Psoas muscle (tissue), 7 donors: ENCODE measurements at regions not wholly inside any gene's neighbourhood (a gene's known extent, or its start where the extent isn't known, plus 50 kb on each side); places are given as distances from the start of the nearest gene placed in this dataset.
"Not testable (repeated sequence)": the region's sequence is repeated elsewhere in the genome, so short reads cannot be mapped to it uniquely, and the experiment has no call there.

Source experiments
- ATAC-seq, 4 donors: fragments of 200-7000 bp; cut with Tn5 transposase; one replicate each; pipeline ENCODE4 v1.9.1; 2020; ENCODE audit warnings: moderate library complexity in 3 of 4, mild to moderate bottlenecking in 2 of 4
- DNase-seq, 2 donors: peaks; one replicate each; pipeline ENCODE4 v3.0.0-alpha.2; 2020
- H3K27ac ChIP-seq: fragments of 200-600 bp; one replicate; pipeline ENCODE4 v1.8.0; 2022
- H3K27me3 ChIP-seq, 3 donors: fragments of 200-600 bp in 1 of 3; one replicate each; pipeline versions ENCODE4 v1.6.1 to v1.8.0; 2013 to 2022; ENCODE audit warnings: low read length in 2 of 3, mild to moderate bottlenecking in 2 of 3, moderate library complexity in 1 of 3; ENCODE audit not compliant: insufficient read depth in 3 of 3
- H3K36me3 ChIP-seq, 2 donors: fragments of 200-600 bp in 1 of 2; one replicate each; pipeline versions ENCODE4 v1.6.1 to v1.8.0; 2013 to 2022; ENCODE audit warnings: low read depth in 1 of 2, mild to moderate bottlenecking in 1 of 2, moderate library complexity in 1 of 2; ENCODE audit not compliant: insufficient read depth in 1 of 2
- H3K4me1 ChIP-seq: fragments of 200-600 bp; one replicate; pipeline ENCODE4 v1.8.0; 2022
- H3K4me3 ChIP-seq: fragments of 200-600 bp; one replicate; pipeline ENCODE4 v1.8.0; 2022; ENCODE audit warnings: mild to moderate bottlenecking
- H3K9me3 ChIP-seq: fragments of 200-600 bp; one replicate; pipeline ENCODE4 v1.8.0; 2022
- WGBS, 3 donors: extraction: QIAGEN DNeasy Blood & Tissue Kit; methylation state at CpG; one replicate each; pipeline versions ENCODE4 v1.1.6 to v1.1.7; 2013; 5-methylcytosine and 5-hydroxymethylcytosine counted together
- intact Hi-C, 2 donors: fragments of 100-400 bp; cut with DNase I; formaldehyde crosslinking; loops; one replicate each; pipeline versions ENCODE4 v1.11.0 to v1.14.2; 2022
- TF ChIP-seq, protein P1 (sequence below): fragments of 200-600 bp; IDR thresholded peaks from one replicate; pipeline ENCODE4 v1.8.0; 2022; ENCODE audit warnings: antibody characterized with exemption
- donor health status: healthy with polysubstance abuse.
- donor health status: DM: no; HTN: no; CAD: no; lungs with moderate emphysema.
- donor health status: Bipolar disorder and iron deficiency.
- donor health status: healthy.
- donor health status: DM: yes; HTN: yes; CAD: no.
- donor health status: DM: no; HTN: no; CAD: no.
- donor health status: DM: yes; HTN: yes; CAD: no.

- WGBS, 3 donors, result 65 to 75% (median 74%) methylated on average over 5 of the region's 5 CpGs
- Histone ChIP-seq H3K9me3 (no peaks in the 10 kb centered on the region), H3K27ac (no peak overlapping the region), H3K4me1 (no peaks in the 10 kb centered on the region), H3K27me3 (no peaks in the 10 kb centered on the region), H3K4me3 (no peak overlapping the region), H3K36me3 (no peaks in the 10 kb centered on the region)
- TF ChIP-seq, protein P1, sequence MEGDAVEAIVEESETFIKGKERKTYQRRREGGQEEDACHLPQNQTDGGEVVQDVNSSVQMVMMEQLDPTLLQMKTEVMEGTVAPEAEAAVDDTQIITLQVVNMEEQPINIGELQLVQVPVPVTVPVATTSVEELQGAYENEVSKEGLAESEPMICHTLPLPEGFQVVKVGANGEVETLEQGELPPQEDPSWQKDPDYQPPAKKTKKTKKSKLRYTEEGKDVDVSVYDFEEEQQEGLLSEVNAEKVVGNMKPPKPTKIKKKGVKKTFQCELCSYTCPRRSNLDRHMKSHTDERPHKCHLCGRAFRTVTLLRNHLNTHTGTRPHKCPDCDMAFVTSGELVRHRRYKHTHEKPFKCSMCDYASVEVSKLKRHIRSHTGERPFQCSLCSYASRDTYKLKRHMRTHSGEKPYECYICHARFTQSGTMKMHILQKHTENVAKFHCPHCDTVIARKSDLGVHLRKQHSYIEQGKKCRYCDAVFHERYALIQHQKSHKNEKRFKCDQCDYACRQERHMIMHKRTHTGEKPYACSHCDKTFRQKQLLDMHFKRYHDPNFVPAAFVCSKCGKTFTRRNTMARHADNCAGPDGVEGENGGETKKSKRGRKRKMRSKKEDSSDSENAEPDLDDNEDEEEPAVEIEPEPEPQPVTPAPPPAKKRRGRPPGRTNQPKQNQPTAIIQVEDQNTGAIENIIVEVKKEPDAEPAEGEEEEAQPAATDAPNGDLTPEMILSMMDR, result no peak
- DNase-seq, result no peak
- no peak for ATAC-seq
- intact Hi-C loops, result no loop called here
These were observed 413.6 kb upstream of the GRAMD2B start for GRCh38 chr5:126009566-126009965.

GRCh38 chr5:126011526-126011925 lies 411.7 kb upstream of the GRAMD2B start:
- H3K4me1 ChIP-seq, H3K27me3 ChIP-seq, intact Hi-C loops, ATAC-seq, DNase-seq, H3K4me3 ChIP-seq, H3K27ac ChIP-seq, H3K9me3 ChIP-seq, H3K36me3 ChIP-seq: not testable (repeated sequence)
- 78 to 92% (median 79%) methylated on average over 7 of the region's 7 CpGs for WGBS, 3 donors

DNA sequence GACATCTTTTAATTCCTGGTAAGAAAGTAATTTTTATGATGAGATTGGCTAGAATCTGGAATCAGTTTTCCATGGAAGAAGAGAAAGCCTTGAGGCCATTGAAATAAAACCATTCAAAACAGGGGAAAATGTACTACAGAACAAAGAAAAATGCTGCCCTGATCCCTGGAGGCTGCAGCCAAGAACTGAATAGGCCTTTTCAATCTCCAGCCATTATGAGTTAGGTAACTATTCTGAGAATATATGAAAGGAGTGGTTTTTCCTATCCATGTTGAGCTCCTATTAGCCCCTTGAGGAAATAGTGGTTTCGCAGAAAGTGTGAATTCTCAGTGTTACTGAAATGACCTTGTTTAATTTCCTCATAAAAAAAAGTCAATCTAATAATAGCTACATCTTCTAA lies 408.5 kb upstream of the GRAMD2B start:
- Histone ChIP-seq H3K4me1 (no peaks in the 10 kb centered on the region), H3K4me3 (no peak overlapping the region), H3K27ac (no peak overlapping the region), H3K27me3 (no peaks in the 10 kb centered on the region), H3K9me3 (no peaks in the 10 kb centered on the region), H3K36me3 (no peaks in the 10 kb centered on the region)
- TF ChIP-seq, protein P1, result no peak
- WGBS, 3 donors, result 85 to 92% (median 90%) methylated on average over 1 of the region's 1 CpG
- DNase-seq (no peak), ATAC-seq (no peak)
- intact Hi-C loops, result no loop called here

- 50 to 62% (median 55%) methylated on average over 8 of the region's 8 CpGs for WGBS, 3 donors
- TF ChIP-seq, protein P1, result no peak
- Histone ChIP-seq H3K4me1 (no peaks in the 10 kb centered on the region), H3K36me3 (no peaks in the 10 kb centered on the region), H3K27me3 (no peaks in the 10 kb centered on the region), H3K27ac (no peak overlapping the region), H3K4me3 (no peak overlapping the region), H3K9me3 (no peaks in the 10 kb centered on the region)
- intact Hi-C loops, result no loop called here
- DNase-seq (no peak), ATAC-seq (no peak)
These were observed 407.7 kb upstream of the GRAMD2B start for GRCh38 chr5:126015235-126016181.

DNA sequence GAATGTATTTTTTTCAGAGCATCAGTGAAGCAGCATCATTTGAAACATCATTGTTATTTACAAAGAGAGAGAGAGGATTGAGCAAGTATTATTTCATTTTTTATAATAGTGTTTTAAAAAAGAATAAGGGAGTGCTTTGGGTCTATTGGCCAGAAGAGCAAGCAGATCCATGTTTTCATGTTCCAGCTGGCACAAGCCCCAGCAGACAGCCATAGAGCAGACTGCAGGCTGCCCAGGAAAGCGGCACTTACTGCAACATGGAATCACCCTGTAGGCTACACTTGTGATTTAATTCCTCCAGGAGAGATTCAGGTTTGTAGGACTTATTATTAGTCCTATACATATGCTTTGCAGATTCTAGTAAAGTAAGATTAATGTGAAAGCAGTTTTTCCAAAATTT lies 407.0 kb upstream of the GRAMD2B start:
- intact Hi-C loops, result no loop called here
- Histone ChIP-seq H3K27me3 (no peaks in the 10 kb centered on the region), H3K4me3 (no peak overlapping the region), H3K27ac (no peak overlapping the region), H3K9me3 (no peaks in the 10 kb centered on the region), H3K4me1 (no peaks in the 10 kb centered on the region), H3K36me3 (no peaks in the 10 kb centered on the region)
- WGBS, 3 donors, result 23 to 42% (median 37%) methylated on average over 1 of the region's 1 CpG
- DNase-seq, result peak in 1 of 2 donors; percentile 46
- TF ChIP-seq, protein P1, result no peak
- no peak for ATAC-seq
